ENCODE measurements at regions not wholly inside any gene's neighbourhood (a gene's known extent, or its start where the extent isn't known, plus 50 kb on each side); places are given as distances from the start of the nearest gene placed in this dataset.
"Not testable (repeated sequence)": the region's sequence is repeated elsewhere in the genome, so short reads cannot be mapped to it uniquely, and the experiment has no call there.

- DNase-seq (ENCODE audit: low read depth), result no peak
Observed at GRCh38 chr6:137933696-137934095, 66.6 kb downstream of the TNFAIP3 start.

GRCh38 chr6:137936798-137937197 lies 69.7 kb downstream of the TNFAIP3 start:
- no peak for DNase-seq (ENCODE audit: low read depth)

DNA sequence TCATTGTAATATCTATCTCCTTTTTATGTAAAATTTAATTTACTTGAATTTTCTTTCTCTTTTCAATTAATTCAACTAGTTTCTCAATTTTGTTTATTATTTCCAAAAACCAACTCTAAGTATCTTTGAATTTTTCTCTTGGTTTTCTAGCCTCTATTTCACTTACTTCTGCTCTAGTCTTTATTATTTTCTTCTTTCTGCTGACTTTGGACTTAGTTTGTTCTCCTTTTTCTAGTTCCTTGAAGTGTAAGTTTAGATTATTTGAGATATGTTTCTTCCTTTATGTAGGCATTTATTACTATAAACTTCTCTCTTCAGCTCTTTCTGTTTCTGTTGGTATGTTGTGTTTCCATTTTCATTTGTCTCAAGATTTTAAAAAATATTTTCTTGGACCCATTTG lies 70.8 kb downstream of the TNFAIP3 start:
- DNase-seq (ENCODE audit: low read depth), result no peak

DNA sequence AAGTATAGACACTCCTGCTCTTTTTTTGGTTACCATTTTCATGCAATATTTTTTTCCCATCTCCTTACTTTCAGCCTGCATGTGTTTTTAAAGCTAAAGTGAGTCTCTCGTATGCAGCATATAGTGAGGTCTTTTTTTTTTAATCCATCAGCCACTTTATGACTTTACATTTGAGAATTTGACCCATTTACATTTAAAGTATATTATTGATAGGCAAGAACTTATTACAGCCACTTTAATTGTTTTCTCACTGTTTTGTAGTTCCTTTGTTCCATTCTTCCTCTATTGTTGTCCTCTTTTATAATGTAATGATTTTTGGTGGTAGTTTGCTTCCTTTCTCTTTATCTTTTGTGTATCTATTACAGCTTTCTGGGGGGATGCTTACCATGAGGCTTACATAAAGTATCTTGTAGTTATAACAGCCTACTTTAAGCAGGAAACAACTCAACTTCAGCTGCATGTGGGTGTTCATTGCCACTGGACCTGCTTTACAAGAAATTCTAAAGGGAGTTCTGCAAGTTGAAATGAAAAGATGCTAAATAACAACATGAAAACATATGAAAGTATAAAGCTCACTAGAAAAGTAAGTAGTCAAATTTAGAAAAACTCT lies 71.8 kb downstream of the TNFAIP3 start:
- no peak for DNase-seq (ENCODE audit: low read depth)

- DNase-seq (ENCODE audit: low read depth), result no peak
Observed at GRCh38 chr6:137941995-137942394, 74.9 kb downstream of the TNFAIP3 start.

- DNase-seq (ENCODE audit: low read depth), result no peak
Observed at GRCh38 chr6:137942736-137943135, 75.7 kb downstream of the TNFAIP3 start.

- not testable (repeated sequence) for DNase-seq (ENCODE audit: low read depth)
Observed at GRCh38 chr6:137944381-137944780, 77.3 kb downstream of the TNFAIP3 start.

- DNase-seq (ENCODE audit: low read depth), result no peak
Observed at GRCh38 chr6:137944793-137945498, 77.9 kb downstream of the TNFAIP3 start.

DNA sequence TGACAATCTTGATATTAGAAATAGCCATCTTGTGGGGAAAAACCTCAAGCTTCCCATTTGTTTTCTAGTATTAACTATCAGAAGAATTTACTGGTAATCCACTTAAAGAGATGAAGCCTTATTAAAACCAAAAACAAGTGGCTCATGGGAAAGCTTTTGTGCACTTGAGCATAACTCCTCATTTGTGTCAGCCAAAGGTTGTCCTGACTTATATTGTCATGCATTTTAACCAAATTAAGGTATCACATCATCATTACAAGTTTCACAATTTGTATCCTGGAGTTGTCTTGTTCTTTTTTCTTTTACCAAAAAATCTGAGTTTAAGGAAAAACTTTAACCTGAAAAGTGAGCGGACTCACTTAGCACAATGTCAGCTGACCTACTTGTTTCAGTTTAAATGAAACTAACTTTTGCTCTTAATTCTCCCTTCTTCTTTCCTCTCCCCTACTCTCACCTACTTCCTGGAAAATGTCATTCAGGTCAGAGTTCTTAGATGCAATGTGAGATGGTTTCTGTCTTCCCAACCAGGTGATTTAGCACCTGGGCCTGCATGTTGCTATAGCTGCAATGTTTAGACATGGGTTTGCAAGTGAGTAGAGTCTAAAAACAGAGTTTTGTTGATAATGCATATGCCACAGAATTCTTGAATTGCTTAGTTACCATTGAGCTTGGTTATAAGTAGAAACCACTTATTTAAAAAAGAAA lies 82.8 kb downstream of the TNFAIP3 start:
- DNase-seq (ENCODE audit: low read depth), result no peak

DNA sequence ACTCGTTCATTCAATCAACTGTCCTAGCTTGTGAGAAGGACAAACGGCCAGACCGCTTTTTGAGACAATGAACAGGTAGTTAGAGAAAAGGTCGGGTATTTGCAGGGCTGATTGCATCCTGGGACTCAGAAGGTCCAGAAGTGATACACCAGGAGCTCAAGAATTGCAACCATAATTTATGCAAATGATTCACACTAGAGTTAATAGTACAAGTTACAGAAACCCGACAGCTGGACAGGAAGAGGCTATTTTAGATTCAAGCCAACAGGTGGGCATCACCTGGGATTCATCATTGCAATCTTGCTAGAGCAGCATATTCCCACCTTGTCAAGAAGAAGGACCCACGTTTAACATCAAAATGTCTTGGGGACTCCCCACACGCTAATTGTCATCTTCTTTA lies 83.5 kb downstream of the TNFAIP3 start:
- DNase-seq (ENCODE audit: low read depth), result no peak

GRCh38 chr6:137951064-137951597 lies 84.1 kb downstream of the TNFAIP3 start:
- DNase-seq (ENCODE audit: low read depth), result no peak

DNA sequence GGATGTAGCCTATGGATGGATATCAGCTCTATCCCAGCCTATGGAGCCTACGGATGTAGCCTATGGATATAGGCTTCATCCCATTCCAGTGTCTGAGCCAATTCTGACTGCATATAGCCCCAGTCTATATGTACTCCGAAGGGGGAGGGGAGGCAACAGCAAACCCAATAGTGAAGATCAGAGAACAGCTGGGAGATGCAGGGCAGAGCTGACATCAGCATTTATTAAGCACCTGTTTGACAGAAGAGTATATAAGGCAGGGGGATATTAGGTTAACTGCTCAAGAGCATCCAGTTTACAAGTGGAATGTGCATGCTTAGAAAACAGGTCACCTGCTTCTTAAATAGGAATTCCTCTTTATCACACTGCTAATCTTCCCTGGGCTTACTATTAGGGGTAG lies 85.2 kb downstream of the TNFAIP3 start:
- DNase-seq (ENCODE audit: low read depth), result no peak

DNA sequence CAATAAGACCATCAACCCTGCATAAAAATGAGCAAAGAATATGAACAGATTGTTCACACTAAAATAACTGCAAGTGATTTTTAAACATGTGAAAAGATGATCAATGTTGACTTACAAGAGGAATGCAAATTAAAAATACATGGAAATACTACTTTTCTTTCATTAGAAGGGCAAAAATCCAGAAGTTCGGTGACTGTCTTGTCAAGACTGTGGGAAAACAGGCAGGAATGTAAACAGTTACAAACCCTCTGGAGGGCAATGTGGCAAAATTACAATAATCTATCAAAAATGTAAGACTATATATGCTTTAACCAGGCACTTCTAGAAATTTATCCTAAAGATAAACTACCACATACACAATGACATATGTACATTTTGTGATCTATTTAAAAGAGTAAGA lies 86.7 kb downstream of the TNFAIP3 start:
- DNase-seq (ENCODE audit: low read depth), result no peak

GRCh38 chr6:137954253-137954652 lies 87.2 kb downstream of the TNFAIP3 start:
- no peak for DNase-seq (ENCODE audit: low read depth)

DNA sequence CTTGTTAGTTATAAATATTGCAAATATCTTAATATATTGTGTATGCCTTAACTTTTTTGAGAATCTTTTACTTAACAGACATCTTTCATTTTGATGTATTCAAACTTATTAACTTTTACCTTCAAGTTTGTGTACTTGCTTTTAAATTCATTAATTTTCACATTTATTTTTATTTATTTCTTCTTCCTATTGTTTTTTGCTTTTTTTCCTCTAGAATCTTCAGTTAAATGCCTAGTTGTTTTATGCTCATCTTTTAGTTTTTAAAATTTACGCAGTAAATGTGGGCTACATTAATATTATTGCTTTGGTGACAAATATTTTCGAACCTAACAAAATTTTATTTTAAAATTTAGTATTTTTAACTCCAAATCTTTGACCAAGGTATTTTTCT lies 89.0 kb downstream of the TNFAIP3 start:
- no peak for DNase-seq (ENCODE audit: low read depth)

GRCh38 chr6:137957471-137957870 lies 90.4 kb downstream of the TNFAIP3 start:
- no peak for DNase-seq (ENCODE audit: low read depth)

DNA sequence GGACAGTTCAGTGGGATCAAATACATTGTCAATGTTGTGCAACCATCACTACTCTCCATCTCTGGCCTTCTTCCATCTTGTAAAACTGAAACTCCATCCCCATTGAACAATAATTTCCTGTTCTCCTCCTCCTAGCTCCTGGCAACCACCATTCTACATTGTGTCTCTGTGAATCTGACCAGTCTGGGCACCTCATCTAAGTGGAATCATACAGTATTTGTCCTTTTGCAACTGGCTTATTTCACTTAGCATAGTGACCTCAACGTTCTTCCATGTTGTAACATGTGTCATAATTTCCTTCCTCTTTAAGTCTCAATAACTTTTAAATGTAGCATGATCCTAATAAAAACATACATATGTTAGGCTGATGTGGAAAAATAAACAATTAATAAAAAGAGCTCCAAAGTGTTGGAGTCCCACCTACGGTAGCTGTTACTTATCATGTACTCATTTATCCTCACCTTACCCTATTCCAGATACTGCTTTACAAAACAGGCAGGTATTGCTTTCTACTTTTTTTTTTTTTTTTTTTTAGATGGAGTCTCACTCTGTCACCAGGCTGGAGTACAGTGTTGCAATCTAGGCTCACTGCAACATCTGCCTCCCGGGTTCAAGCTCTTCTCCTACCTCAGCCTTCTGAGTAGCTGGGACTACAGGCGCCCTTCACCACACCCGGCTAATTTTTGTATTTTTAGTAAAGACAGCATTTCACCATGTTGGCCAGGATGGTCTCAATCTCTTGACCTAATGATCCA lies 91.9 kb downstream of the TNFAIP3 start:
- DNase-seq (ENCODE audit: low read depth), result no peak

DNA sequence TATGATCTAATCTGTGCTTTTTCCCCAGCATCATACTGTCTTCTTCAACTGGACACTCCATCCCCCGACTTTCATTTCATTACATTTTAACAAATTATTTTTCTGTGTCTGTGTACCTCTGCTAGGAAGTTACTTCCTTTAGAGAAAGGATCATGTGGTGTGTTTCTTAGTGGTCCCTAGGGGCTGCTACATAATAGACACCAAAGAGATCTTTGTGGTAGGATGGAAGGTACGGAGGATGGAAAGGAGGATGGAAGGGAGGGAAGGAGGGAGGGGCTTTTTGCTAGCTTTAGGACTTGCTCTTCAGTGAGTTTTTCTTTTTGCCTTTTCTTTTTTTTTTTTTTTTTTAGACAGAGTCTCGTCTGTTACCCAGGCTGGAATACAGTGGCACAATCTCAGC lies 95.7 kb downstream of the TNFAIP3 start:
- no peak for DNase-seq (ENCODE audit: low read depth)

GRCh38 chr6:137964876-137965275 lies 97.8 kb downstream of the TNFAIP3 start:
- no peak for DNase-seq (ENCODE audit: low read depth)

- DNase-seq (ENCODE audit: low read depth), result no peak
Observed at GRCh38 chr6:137967689-137968454, 100.8 kb downstream of the TNFAIP3 start.

DNA sequence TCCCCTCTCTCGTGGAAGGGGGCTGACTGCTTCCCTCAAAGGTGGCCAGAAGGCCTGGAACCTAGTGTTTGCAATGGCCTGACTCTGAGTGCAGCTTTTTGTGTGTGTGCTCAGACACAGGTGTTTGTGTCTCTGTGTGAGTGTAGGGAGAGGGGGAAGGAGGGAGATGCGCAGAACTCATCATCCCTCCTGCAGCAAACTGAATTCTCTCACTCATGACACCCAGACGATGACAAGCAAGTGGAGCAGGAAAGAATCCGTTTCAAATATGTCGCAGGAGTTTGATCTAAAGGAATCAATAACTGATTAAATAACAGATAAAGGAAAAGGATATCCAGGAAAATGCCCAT lies 101.4 kb downstream of the TNFAIP3 start:
- no peak for DNase-seq (ENCODE audit: low read depth)

- DNase-seq (ENCODE audit: low read depth), result no peak
Observed at GRCh38 chr6:137968901-137969300, 101.8 kb downstream of the TNFAIP3 start.

Measured in stimulated activated CD8-positive, alpha-beta memory T cell treated with anti-CD3 and anti-CD28 coated beads, Interleukin-12 subunit alpha, Interleukin-12 subunit beta, amount 100 ng/mL, for 1 hour (primary cell).